Embryonic facial prominence (tissue), 1 donor: ENCODE measurements at regions not wholly inside any gene's neighbourhood (a gene's known extent, or its start where the extent isn't known, plus 50 kb on each side); places are given as distances from the start of the nearest gene placed in this dataset.
A peak's percentile ranks its signal among the peaks of the same experiment; 100 is the strongest.

Experiments
- DNase-seq: peaks from one replicate; pipeline ENCODE4 v3.0.0-alpha.2; 2016; ENCODE audit errors: extremely low spot score

GRCh38 chr1:181387702-181388101 is 95.6 kb upstream of the CACNA1E start:
- DNase-seq: no peak

- DNase-seq: no peak
Measured at GRCh38 chr1:181390410-181391077, 92.8 kb upstream of the CACNA1E start.

- no peak for DNase-seq
Measured at GRCh38 chr1:181391301-181391900, 91.9 kb upstream of the CACNA1E start.

GRCh38 chr1:181392133-181392532 is 91.2 kb upstream of the CACNA1E start:
- DNase-seq: no peak

GRCh38 chr1:181392613-181393220 is 90.6 kb upstream of the CACNA1E start:
- DNase-seq: no peak

GRCh38 chr1:181394766-181395165 is 88.6 kb upstream of the CACNA1E start:
- DNase-seq: no peak

GRCh38 chr1:181396171-181396670 is 87.1 kb upstream of the CACNA1E start:
- DNase-seq: no peak

- no peak for DNase-seq
Measured at GRCh38 chr1:181396811-181397210, 86.5 kb upstream of the CACNA1E start.

- DNase-seq: no peak
Measured at GRCh38 chr1:181397845-181398244, 85.5 kb upstream of the CACNA1E start.

GRCh38 chr1:181398544-181398943 is 84.8 kb upstream of the CACNA1E start:
- DNase-seq: no peak

- no peak for DNase-seq
Measured at GRCh38 chr1:181405584-181405983, 77.7 kb upstream of the CACNA1E start.

- no peak for DNase-seq
Measured at GRCh38 chr1:181406989-181407388, 76.3 kb upstream of the CACNA1E start.

GRCh38 chr1:181409981-181410380 is 73.3 kb upstream of the CACNA1E start:
- no peak for DNase-seq

GRCh38 chr1:181412746-181413145 is 70.6 kb upstream of the CACNA1E start:
- DNase-seq: no peak

- no peak for DNase-seq
Measured at GRCh38 chr1:181413195-181413815, 70.0 kb upstream of the CACNA1E start.

GRCh38 chr1:181413836-181414235 is 69.5 kb upstream of the CACNA1E start:
- no peak for DNase-seq

GRCh38 chr1:181416268-181416860 is 67.0 kb upstream of the CACNA1E start:
- DNase-seq: no peak

- no peak for DNase-seq
Measured at GRCh38 chr1:181417915-181418314, 65.4 kb upstream of the CACNA1E start.

GRCh38 chr1:181423301-181423918 is 59.9 kb upstream of the CACNA1E start:
- DNase-seq: no peak

- DNase-seq: peak; percentile 56
Measured at GRCh38 chr1:181424786-181425403, 58.4 kb upstream of the CACNA1E start.

- DNase-seq: no peak
Measured at GRCh38 chr1:181425566-181425965, 57.8 kb upstream of the CACNA1E start.
